Progenitor cell of endocrine pancreas (in vitro differentiated cells): ENCODE measurements at regions not wholly inside any gene's neighbourhood (a gene's known extent, or its start where the extent isn't known, plus 50 kb on each side); places are given as distances from the start of the nearest gene placed in this dataset.

Experiments
- DNase-seq: peaks from one replicate; pipeline ENCODE4 v3.0.0; 2021; ENCODE audit warnings: low spot score; ENCODE audit not compliant: unreplicated experiment
- H3K27ac Mint-ChIP-seq: 2 replicates; pipeline ENCODE4 v1.8.0; 2021; ENCODE audit warnings: mild to moderate bottlenecking, moderate library complexity, mixed read lengths
- H3K27me3 Mint-ChIP-seq: 2 replicates; pipeline ENCODE4 v1.8.0; 2021; ENCODE audit warnings: mixed read lengths
- H3K36me3 Mint-ChIP-seq: 2 replicates; pipeline ENCODE4 v1.8.0; 2022; ENCODE audit warnings: mixed read lengths; ENCODE audit not compliant: insufficient read depth
- H3K4me1 Mint-ChIP-seq: 2 replicates; pipeline ENCODE4 v1.8.0; 2021; ENCODE audit warnings: low read depth, mixed read lengths
- H3K4me3 Mint-ChIP-seq: 2 replicates; pipeline ENCODE4 v1.8.0; 2021; ENCODE audit warnings: low read depth, mild to moderate bottlenecking, moderate library complexity, mixed read lengths
- H3K9me3 Mint-ChIP-seq: 2 replicates; pipeline ENCODE4 v1.8.0; 2021; ENCODE audit warnings: low read depth, mixed read lengths
- TF ChIP-seq, protein P1 (sequence below): fragments of 200-600 bp; sonication (generic); IDR thresholded peaks from one replicate; pipeline ENCODE4 v1.5.0; 2021; ENCODE audit warnings: antibody characterized with exemption, mild to moderate bottlenecking; ENCODE audit not compliant: unreplicated experiment

DNA sequence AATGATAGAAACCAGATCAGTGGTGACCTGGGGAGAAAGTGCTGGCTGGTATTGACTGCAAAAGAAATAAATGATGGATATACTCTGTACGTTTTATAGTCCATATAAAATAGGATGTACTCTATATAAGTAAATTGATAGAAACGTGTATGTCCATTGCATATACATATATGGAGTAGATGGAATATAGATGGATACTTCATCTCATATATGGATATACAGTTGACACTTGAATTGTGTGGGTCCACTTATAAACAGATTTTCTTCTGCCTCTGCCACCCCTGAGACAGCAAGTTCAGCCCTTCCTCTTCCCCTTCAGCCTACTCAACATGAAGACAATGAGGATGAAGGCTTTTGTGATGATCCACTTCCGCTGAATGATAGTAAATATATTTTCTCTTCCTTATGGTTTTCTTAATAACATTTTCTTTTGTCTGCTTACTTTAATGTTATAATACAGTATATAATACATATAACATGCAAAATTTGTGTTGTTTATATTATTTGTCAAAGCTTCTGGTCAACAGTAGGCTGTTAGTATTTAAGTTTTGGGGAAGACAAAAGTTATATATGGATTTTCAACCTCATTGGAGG, 76.1 kb upstream of the MYCN start:
- no peak for DNase-seq
- Mint-ChIP-seq H3K4me3 (no peak overlapping the region), H3K9me3 (no peaks in the 10 kb centered on the region), H3K36me3 (no peaks in the 10 kb centered on the region), H3K4me1 (no peaks in the 10 kb centered on the region), H3K27me3 (no peaks in the 10 kb centered on the region), H3K27ac (no peak overlapping the region)
- TF ChIP-seq, protein P1, sequence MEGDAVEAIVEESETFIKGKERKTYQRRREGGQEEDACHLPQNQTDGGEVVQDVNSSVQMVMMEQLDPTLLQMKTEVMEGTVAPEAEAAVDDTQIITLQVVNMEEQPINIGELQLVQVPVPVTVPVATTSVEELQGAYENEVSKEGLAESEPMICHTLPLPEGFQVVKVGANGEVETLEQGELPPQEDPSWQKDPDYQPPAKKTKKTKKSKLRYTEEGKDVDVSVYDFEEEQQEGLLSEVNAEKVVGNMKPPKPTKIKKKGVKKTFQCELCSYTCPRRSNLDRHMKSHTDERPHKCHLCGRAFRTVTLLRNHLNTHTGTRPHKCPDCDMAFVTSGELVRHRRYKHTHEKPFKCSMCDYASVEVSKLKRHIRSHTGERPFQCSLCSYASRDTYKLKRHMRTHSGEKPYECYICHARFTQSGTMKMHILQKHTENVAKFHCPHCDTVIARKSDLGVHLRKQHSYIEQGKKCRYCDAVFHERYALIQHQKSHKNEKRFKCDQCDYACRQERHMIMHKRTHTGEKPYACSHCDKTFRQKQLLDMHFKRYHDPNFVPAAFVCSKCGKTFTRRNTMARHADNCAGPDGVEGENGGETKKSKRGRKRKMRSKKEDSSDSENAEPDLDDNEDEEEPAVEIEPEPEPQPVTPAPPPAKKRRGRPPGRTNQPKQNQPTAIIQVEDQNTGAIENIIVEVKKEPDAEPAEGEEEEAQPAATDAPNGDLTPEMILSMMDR: no peak

DNA sequence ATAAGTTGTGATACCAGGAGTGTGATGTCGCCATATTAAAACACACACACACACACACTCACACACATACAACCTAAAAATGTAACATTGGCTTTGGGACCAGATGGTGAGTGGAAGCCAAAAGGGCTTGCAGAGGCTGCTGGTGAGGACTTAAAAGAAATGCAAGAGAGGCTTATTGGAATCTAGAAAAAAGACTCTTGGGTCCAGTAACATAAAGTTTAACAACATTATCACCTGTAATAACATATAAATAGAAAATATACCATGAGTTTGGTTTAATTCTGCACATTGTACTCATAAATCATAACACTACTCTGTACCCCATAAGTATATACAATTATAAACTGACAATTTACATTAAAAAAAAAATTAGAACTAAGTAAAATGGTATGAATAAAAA, 74.4 kb upstream of the MYCN start:
- Mint-ChIP-seq H3K27me3 (no peaks in the 10 kb centered on the region), H3K36me3 (no peaks in the 10 kb centered on the region), H3K27ac (no peak overlapping the region), H3K4me1 (no peaks in the 10 kb centered on the region), H3K9me3 (no peaks in the 10 kb centered on the region), H3K4me3 (no peak overlapping the region)
- no peak for DNase-seq
- TF ChIP-seq, protein P1: no peak

DNA sequence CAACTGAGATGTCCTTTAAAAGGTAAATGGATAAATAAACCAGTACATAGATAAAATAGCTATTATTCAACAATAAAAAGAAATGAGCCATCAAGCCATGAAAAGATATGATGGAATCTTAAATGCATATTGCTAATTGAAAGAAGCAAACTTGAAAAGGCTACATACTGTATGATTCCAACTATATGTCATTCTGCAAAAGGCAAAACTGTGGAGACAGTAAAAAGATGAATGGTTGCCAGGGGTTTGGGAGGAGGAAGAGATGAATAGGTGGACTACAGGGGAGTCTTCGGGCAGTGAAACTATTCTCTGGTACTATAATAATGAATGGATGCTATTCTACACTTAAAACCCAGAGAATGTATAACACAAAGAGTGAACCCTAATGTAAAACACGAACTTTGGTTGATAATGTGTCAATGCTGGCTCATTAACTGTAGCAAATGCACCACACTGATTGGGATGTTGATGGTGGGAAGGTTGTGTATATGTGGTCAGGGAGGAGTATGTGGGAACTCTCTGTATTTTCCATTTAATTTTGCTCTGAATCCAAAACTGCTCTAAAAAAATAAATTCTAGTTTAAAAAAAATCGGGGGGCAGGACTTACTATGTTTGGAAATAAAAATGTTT, 73.7 kb upstream of the MYCN start:
- TF ChIP-seq, protein P1: no peak
- H3K27ac Mint-ChIP-seq: no peak overlapping the region
- no peaks in the 10 kb centered on the region for H3K9me3 Mint-ChIP-seq
- H3K4me3 Mint-ChIP-seq: no peak overlapping the region
- no peaks in the 10 kb centered on the region for H3K27me3 Mint-ChIP-seq
- no peak for DNase-seq
- no peaks in the 10 kb centered on the region for H3K36me3 Mint-ChIP-seq
- no peaks in the 10 kb centered on the region for H3K4me1 Mint-ChIP-seq

DNA sequence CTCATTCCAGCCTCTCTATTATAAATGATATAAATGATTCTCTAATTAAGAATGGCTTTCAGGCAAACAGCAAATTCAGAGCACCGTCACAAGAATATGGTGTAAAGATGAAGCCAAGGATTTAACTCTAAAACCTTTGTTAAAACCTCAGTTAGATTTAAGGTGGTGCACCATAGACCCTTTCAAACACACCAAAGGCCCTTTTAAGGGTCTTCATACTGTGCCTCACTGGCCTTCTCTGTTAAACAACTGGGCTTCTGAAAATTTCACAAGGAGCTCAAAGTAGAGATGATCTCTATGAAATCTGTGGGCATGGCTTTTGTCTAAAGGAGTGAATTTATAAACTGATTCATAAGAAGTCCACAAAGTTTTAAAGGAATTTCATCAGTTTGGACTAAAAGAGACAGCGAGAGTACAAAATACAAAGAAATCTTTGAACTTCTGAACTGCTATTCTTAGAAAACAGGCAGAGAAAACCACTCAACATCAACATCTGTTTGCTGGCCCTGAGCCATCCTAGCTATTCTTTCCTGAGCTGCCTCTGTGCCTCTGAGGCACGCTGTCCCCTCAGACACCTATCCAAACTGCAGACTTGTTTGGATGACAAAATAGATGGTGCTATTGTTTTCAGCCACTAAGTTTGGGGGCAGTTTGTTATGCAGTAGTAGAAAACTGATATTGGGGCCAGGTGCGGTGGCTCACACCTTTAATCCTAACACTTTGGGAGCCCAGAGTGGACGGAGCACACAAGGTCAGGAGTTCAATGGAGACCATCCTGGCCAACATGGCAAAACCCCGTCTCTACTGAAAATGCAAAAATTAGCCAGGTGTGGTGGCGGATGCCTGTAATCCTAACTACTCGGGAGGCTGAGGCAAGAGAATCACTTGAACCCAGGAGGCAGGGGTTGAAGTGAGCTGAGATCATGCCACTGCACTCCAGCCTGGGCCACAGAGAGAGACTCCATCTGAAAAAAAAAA, 72.9 kb upstream of the MYCN start:
- H3K27me3 Mint-ChIP-seq: no peaks in the 10 kb centered on the region
- H3K4me3 Mint-ChIP-seq: no peak overlapping the region
- H3K9me3 Mint-ChIP-seq: no peaks in the 10 kb centered on the region
- no peaks in the 10 kb centered on the region for H3K4me1 Mint-ChIP-seq
- no peak for DNase-seq
- TF ChIP-seq, protein P1: no peak
- no peak overlapping the region for H3K27ac Mint-ChIP-seq
- no peaks in the 10 kb centered on the region for H3K36me3 Mint-ChIP-seq

DNA sequence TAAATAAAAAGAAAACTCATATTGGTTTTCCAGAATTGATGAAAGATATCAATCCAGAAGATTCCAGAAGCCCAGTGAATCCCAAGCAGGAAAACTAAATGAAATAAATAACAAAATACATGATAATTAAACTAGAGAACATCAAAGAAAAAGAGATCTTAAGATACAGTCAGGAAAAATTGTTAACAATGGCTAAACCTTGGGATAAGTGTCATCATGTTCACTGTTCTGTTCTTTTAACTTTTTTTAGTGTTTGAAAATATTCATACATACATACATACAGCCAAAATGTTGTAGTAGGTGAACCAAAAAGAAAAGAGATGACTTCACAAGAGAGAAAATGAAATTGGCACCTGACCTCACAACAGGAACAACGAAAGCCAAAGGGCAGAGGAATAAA, 72.2 kb upstream of the MYCN start:
- Mint-ChIP-seq H3K36me3 (no peaks in the 10 kb centered on the region), H3K27ac (no peak overlapping the region), H3K9me3 (no peaks in the 10 kb centered on the region), H3K4me3 (no peak overlapping the region), H3K27me3 (no peaks in the 10 kb centered on the region), H3K4me1 (no peaks in the 10 kb centered on the region)
- TF ChIP-seq, protein P1: no peak
- DNase-seq: no peak
